ENCODE measurements at regions not wholly inside any gene's neighbourhood (a gene's known extent, or its start where the extent isn't known, plus 50 kb on each side); places are given as distances from the start of the nearest gene placed in this dataset.

- TF ChIP-seq, protein P1, sequence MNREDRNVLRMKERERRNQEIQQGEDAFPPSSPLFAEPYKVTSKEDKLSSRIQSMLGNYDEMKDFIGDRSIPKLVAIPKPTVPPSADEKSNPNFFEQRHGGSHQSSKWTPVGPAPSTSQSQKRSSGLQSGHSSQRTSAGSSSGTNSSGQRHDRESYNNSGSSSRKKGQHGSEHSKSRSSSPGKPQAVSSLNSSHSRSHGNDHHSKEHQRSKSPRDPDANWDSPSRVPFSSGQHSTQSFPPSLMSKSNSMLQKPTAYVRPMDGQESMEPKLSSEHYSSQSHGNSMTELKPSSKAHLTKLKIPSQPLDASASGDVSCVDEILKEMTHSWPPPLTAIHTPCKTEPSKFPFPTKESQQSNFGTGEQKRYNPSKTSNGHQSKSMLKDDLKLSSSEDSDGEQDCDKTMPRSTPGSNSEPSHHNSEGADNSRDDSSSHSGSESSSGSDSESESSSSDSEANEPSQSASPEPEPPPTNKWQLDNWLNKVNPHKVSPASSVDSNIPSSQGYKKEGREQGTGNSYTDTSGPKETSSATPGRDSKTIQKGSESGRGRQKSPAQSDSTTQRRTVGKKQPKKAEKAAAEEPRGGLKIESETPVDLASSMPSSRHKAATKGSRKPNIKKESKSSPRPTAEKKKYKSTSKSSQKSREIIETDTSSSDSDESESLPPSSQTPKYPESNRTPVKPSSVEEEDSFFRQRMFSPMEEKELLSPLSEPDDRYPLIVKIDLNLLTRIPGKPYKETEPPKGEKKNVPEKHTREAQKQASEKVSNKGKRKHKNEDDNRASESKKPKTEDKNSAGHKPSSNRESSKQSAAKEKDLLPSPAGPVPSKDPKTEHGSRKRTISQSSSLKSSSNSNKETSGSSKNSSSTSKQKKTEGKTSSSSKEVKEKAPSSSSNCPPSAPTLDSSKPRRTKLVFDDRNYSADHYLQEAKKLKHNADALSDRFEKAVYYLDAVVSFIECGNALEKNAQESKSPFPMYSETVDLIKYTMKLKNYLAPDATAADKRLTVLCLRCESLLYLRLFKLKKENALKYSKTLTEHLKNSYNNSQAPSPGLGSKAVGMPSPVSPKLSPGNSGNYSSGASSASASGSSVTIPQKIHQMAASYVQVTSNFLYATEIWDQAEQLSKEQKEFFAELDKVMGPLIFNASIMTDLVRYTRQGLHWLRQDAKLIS (CRISPR knock-in tag; IDR thresholded peaks at IDR 0.05) = no peak
- TF ChIP-seq GABPB1 (CRISPR knock-in tag; IDR thresholded peaks at IDR 0.05) (peak; percentile 17; the same call in 1 of the 2 replicates), GATA4 (IDR thresholded peaks at IDR 0.05; ENCODE audit: borderline replicate concordance, low read depth) (peak; percentile 62; the same call in 1 of the 2 replicates), TARDBP (CRISPR knock-in tag; IDR thresholded peaks at IDR 0.05) (peak; percentile 84), ZBTB20 (CRISPR knock-in tag; IDR thresholded peaks at IDR 0.05; ENCODE audit: borderline replicate concordance, low read depth) (0 out of 2 replicates have a peak, but pooled peaks have one; percentile 30), HNF4G (IDR thresholded peaks at IDR 0.05; ENCODE audit: borderline replicate concordance, low read depth, low read length) (peak; percentile 52; the same call in 1 of the 2 replicates), HNF4G (CRISPR knock-in tag; IDR thresholded peaks at IDR 0.05; ENCODE audit: borderline replicate concordance, low read depth) (0 out of 2 replicates have a peak, but pooled peaks have one; percentile 25), ZNF205 (CRISPR knock-in tag; IDR thresholded peaks at IDR 0.05) (peak; percentile 88), ZMYM2 (CRISPR knock-in tag; IDR thresholded peaks at IDR 0.05) (0 out of 2 replicates have a peak, but pooled peaks have one; percentile 48), FLYWCH1 (CRISPR knock-in tag; IDR thresholded peaks at IDR 0.05) (no peak), ZNF225 (CRISPR knock-in tag; IDR thresholded peaks at IDR 0.05) (no peak), ZNF790 (CRISPR knock-in tag; IDR thresholded peaks at IDR 0.05; ENCODE audit: borderline replicate concordance) (no peak), ETV5 (CRISPR knock-in tag; IDR thresholded peaks at IDR 0.05; ENCODE audit: borderline replicate concordance) (peak; percentile 74), ZKSCAN1 (IDR thresholded peaks at IDR 0.05; ENCODE audit: low read length) (no peak), SRY (CRISPR knock-in tag; IDR thresholded peaks at IDR 0.05) (peak; percentile 13; the same call in 1 of the 2 replicates), MTF2 (CRISPR knock-in tag; IDR thresholded peaks at IDR 0.05; ENCODE audit: borderline replicate concordance) (no peak), SOX6 (IDR thresholded peaks at IDR 0.05) (no peak), SOX6 (CRISPR knock-in tag; IDR thresholded peaks at IDR 0.05) (peak; percentile 98), ZFP36 (IDR thresholded peaks at IDR 0.05; ENCODE audit: borderline replicate concordance, low read depth, low read length, partially characterized antibody) (peak; percentile 26), ZNF724P (CRISPR knock-in tag; IDR thresholded peaks at IDR 0.05; ENCODE audit: borderline replicate concordance) (no peak; the same call in 1 of the 2 replicates), ISX (CRISPR knock-in tag; conservative IDR thresholded peaks at IDR 0.05) (no peak)
- TF ChIP-seq, protein P2, sequence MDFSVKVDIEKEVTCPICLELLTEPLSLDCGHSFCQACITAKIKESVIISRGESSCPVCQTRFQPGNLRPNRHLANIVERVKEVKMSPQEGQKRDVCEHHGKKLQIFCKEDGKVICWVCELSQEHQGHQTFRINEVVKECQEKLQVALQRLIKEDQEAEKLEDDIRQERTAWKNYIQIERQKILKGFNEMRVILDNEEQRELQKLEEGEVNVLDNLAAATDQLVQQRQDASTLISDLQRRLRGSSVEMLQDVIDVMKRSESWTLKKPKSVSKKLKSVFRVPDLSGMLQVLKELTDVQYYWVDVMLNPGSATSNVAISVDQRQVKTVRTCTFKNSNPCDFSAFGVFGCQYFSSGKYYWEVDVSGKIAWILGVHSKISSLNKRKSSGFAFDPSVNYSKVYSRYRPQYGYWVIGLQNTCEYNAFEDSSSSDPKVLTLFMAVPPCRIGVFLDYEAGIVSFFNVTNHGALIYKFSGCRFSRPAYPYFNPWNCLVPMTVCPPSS (IDR thresholded peaks at IDR 0.05) = no peak
- TF ChIP-seq, protein P3, sequence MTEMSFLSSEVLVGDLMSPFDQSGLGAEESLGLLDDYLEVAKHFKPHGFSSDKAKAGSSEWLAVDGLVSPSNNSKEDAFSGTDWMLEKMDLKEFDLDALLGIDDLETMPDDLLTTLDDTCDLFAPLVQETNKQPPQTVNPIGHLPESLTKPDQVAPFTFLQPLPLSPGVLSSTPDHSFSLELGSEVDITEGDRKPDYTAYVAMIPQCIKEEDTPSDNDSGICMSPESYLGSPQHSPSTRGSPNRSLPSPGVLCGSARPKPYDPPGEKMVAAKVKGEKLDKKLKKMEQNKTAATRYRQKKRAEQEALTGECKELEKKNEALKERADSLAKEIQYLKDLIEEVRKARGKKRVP (CRISPR knock-in tag; IDR thresholded peaks at IDR 0.05) = 0 out of 4 replicates have a peak, but pooled peaks of 1 of the 2 experiments have one; percentile 31
- TF ChIP-seq, protein P4, sequence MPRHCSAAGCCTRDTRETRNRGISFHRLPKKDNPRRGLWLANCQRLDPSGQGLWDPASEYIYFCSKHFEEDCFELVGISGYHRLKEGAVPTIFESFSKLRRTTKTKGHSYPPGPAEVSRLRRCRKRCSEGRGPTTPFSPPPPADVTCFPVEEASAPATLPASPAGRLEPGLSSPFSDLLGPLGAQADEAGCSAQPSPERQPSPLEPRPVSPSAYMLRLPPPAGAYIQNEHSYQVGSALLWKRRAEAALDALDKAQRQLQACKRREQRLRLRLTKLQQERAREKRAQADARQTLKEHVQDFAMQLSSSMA (CRISPR knock-in tag; IDR thresholded peaks at IDR 0.05) = no peak
Measured at GRCh38 chr2:120564213-120565094, 171.2 kb upstream of the GLI2 start (continued).
